ENCODE measurements at regions not wholly inside any gene's neighbourhood (a gene's known extent, or its start where the extent isn't known, plus 50 kb on each side); places are given as distances from the start of the nearest gene placed in this dataset.

GRCh38 chr12:132428936-132429601, 60.9 kb upstream of the FBRSL1 start:
- TF ChIP-seq CTCF (optimal IDR thresholded peaks at IDR 0.05 in 1 of 3, IDR thresholded peaks at IDR 0.05 in 1 of 3, conservative IDR thresholded peaks at IDR 0.05 in 1 of 3; ENCODE audit: extremely low read depth in 1 of 3, insufficient read depth in 2 of 3, low read length in 3 of 3) (no peak), EZH2 (IDR thresholded peaks at IDR 0.05; ENCODE audit: low read length) (no peak)

Data from keratinocyte (primary cell).